Activated naive CD8-positive, alpha-beta T cell treated with anti-CD3 and anti-CD28 coated beads, Interleukin-2, amount 50 U/mL, for 24 hours (primary cell): ENCODE measurements at regions not wholly inside any gene's neighbourhood (a gene's known extent, or its start where the extent isn't known, plus 50 kb on each side); places are given as distances from the start of the nearest gene placed in this dataset.
A peak's percentile ranks its signal among the peaks of the same experiment; 100 is the strongest.
"Not testable (repeated sequence)": the region's sequence is repeated elsewhere in the genome, so short reads cannot be mapped to it uniquely, and the experiment has no call there.

Experiments used
- ATAC-seq: fragments of 150-1000 bp; cut with Tn5 transposase; one replicate; pipeline ENCODE4 v1.10.0; 2021
- DNase-seq: peaks from one replicate; pipeline ENCODE4 v3.0.0; 2021
- H3K27ac Mint-ChIP-seq: one replicate; pipeline ENCODE4 v1.8.0; 2021; ENCODE audit warnings: mild to moderate bottlenecking, mixed read lengths
- H3K27me3 Mint-ChIP-seq: one replicate; pipeline ENCODE4 v1.8.0; 2021; ENCODE audit warnings: mixed read lengths
- H3K36me3 Mint-ChIP-seq: one replicate; pipeline ENCODE4 v1.8.0; 2021; ENCODE audit warnings: low read depth, mixed read lengths
- H3K4me1 Mint-ChIP-seq: one replicate; pipeline ENCODE4 v1.8.0; 2021; ENCODE audit warnings: mixed read lengths
- H3K4me3 Mint-ChIP-seq: one replicate; pipeline ENCODE4 v1.8.0; 2021; ENCODE audit warnings: mild to moderate bottlenecking, moderate library complexity, mixed read lengths
- H3K9me3 Mint-ChIP-seq: one replicate; pipeline ENCODE4 v1.8.0; 2021; ENCODE audit warnings: mixed read lengths

DNA sequence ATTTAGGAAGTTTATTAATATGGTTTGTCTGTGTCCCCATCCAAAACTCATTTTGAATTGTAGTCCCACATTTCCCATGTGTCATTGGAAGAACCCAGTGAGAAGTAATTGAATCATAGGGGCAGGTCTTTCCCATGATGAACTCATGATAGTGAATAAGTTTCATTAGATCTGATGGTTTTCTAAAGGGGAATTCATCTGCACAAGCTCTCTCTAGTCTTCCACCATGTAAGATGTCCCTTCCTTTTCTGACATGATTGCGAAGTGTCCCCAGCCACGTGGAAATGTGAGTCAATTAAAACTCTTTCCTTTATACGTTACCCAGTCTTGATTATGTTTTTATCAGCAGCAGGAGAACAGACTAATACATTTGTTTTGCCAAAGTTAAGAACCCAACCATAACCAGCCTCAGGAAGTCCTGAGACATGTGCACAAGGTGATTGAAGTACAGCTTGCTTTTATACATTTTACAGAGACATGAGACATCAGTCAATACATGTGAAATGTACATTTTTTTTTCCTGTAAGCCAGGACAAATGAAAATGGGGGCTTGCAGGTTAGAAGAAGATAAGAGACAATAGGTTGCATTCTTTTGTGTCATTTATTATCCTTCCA is 1136.7 kb downstream of the TMEM121 start:
- DNase-seq: no peak
- Mint-ChIP-seq H3K4me3 (no peak overlapping the region), H3K4me1 (peaks cover 31% of the 10 kb centered on the region), H3K9me3 (peaks cover 7% of the 10 kb centered on the region), H3K27ac (no peak overlapping the region), H3K27me3 (peaks cover 12% of the 10 kb centered on the region), H3K36me3 (no peaks in the 10 kb centered on the region)
- peak; percentile 63 for ATAC-seq

DNA sequence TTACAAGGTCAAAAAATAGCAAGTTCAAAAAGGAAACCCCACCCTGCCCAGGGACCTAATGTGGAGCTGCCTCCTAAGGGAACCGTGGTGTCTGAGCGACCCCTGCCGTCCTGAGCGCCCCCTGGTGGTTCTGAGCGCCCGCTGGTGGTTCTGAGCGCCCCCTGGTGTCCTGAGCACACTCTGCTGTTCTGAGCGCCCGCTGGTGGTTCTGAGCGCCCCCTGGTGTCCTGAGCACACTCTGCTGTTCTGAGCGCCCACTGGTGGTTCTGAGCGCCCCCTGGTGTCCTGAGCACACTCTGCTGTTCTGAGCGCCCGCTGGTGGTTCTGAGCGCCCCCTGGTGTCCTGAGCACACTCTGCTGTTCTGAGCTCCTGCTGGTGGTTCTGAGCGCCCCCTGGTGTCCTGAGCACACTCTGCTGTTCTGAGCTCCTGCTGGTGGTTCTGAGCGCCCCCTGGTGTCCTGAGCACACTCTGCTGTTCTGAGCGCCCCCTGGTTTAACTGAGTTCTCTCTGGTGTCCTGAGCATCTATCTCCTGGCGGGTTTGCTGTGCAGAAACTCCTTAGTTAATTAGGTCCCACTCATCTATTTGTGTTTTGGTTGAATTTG is 1137.5 kb downstream of the TMEM121 start:
- peak; percentile 77 for ATAC-seq
- H3K27ac Mint-ChIP-seq, H3K9me3 Mint-ChIP-seq, H3K4me3 Mint-ChIP-seq, H3K36me3 Mint-ChIP-seq: not testable (repeated sequence)
- DNase-seq: peak; percentile 76
- Mint-ChIP-seq H3K27me3 (peaks cover 12% of the 10 kb centered on the region), H3K4me1 (peaks cover 30% of the 10 kb centered on the region)

DNA sequence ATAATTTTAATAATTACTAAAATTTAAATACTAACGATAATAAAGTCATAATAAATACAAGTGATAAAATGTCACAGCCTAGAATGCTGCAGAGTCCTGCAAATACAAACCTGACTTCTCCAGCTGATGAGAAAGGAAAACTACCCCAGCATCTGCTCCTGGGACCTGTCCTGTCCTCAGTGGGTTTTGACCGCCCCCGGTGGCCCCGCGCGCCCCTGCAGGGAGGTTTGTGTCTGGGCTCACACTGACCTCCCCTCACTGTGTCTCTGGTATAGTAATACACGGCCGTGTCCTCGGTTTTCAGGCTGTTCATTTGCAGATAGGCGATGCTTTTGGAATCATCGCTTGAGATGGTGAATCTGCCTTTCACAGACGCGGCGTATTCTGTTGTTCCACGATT is 1139.4 kb downstream of the TMEM121 start:
- DNase-seq (peak; percentile 60), ATAC-seq (no peak)
- H3K27ac Mint-ChIP-seq: no peak overlapping the region
- peaks cover 30% of the 10 kb centered on the region for H3K4me1 Mint-ChIP-seq
- H3K27me3 Mint-ChIP-seq: peaks cover 17% of the 10 kb centered on the region
- no peak overlapping the region for H3K4me3 Mint-ChIP-seq
- H3K36me3 Mint-ChIP-seq: no peaks in the 10 kb centered on the region
- H3K9me3 Mint-ChIP-seq: peaks cover 7% of the 10 kb centered on the region

DNA sequence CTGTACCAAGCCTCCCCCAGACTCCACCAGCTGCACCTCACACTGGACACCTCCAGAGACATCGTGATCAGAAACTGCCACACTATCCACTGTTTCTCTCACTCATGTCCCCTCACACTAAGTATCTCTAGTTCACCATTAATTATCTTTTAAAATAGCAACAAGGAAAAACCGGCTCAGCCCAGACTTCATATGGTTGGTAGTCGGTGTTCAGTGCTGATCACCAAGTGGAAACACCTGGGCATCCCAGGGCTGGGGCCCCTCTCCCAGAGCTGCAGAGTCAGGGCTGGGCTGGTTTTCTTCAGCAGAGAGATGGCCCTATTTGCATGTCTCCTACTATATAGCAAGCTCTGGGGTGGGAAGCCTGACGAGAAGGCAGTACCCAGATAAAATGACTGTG is 1140.0 kb downstream of the TMEM121 start:
- Mint-ChIP-seq H3K36me3 (no peaks in the 10 kb centered on the region), H3K27me3 (peaks cover 18% of the 10 kb centered on the region), H3K27ac (no peak overlapping the region), H3K4me3 (no peak overlapping the region), H3K9me3 (peaks cover 7% of the 10 kb centered on the region), H3K4me1 (peaks cover 30% of the 10 kb centered on the region)
- ATAC-seq: no peak
- no peak for DNase-seq

DNA sequence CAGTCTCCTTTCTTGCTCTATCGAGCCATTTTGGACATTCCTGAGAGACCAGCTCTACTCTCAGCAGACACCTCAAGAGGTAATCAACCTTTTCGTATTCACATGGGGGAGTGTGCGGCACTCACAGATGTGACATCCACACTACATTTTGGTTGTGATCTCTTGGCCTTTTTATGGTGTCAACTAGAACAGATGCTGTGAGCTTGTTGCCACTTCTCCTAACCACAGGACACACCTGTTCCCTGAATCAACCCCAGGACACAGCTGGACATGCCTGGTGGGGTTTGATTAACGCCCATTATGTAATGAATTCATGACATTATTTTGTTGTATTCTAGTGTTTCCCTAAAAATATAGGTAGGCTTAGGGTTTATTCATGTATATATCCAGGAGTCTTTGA is 1143.6 kb downstream of the TMEM121 start:
- no peak overlapping the region for H3K4me3 Mint-ChIP-seq
- H3K27me3 Mint-ChIP-seq: peaks cover 25% of the 10 kb centered on the region
- no peak overlapping the region for H3K27ac Mint-ChIP-seq
- H3K36me3 Mint-ChIP-seq: no peaks in the 10 kb centered on the region
- no peaks in the 10 kb centered on the region for H3K9me3 Mint-ChIP-seq
- DNase-seq: no peak
- peaks cover 4% of the 10 kb centered on the region for H3K4me1 Mint-ChIP-seq
- ATAC-seq: no peak

DNA sequence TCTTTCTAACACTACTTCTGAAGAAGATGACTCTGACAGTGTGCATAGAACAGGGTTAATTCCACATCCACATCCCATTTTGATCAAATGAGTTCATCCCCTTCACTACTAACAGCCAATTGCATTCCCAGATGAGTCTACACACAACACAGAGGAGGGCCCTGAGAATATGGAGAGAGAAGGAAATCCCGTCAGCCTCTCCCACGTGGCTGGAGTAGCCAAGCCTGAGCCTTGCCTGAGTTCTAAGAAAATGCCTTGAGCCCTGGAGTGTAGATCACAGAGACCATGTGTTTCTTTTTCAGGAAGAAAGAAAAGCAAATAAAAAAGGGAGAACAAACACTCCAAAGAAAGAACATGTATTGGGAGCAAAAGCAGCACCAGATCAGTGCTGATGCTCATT is 1147.7 kb downstream of the TMEM121 start:
- not testable (repeated sequence) for H3K4me1 Mint-ChIP-seq, H3K36me3 Mint-ChIP-seq, H3K9me3 Mint-ChIP-seq, H3K27ac Mint-ChIP-seq, H3K4me3 Mint-ChIP-seq, DNase-seq, ATAC-seq
- H3K27me3 Mint-ChIP-seq: peaks cover 24% of the 10 kb centered on the region

DNA sequence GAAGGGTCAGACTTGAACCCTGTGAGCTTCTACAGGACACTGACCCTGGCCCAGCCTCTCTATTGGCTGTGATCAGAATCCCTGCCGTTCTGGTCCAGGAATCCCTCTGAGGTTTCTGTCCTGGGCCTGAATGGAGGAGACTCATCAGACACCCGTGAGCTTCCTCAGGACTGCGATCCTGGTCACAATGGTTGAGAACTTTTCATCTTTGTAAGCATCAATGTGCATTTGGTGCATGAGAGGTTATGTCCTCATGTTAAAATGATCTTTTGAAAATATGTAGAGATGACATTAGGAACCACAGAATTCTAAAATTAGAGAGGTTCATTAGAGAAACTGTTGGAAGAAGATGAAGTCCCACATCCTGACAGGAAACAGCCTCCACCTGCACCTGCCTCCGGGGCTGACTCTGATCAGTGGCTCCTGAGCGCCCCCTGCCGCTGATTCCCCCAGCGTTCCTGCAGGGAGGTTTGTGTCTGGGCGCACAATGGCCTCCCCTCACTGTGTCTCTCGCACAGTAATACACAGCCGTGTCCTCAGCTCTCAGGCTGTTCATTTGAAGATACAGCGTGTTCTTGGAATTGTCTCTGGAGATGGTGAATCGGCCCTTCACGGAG is 1148.2 kb downstream of the TMEM121 start:
- H3K36me3 Mint-ChIP-seq, H3K9me3 Mint-ChIP-seq, DNase-seq, H3K4me3 Mint-ChIP-seq, H3K27ac Mint-ChIP-seq, ATAC-seq, H3K4me1 Mint-ChIP-seq: not testable (repeated sequence)
- H3K27me3 Mint-ChIP-seq: peaks cover 24% of the 10 kb centered on the region

DNA sequence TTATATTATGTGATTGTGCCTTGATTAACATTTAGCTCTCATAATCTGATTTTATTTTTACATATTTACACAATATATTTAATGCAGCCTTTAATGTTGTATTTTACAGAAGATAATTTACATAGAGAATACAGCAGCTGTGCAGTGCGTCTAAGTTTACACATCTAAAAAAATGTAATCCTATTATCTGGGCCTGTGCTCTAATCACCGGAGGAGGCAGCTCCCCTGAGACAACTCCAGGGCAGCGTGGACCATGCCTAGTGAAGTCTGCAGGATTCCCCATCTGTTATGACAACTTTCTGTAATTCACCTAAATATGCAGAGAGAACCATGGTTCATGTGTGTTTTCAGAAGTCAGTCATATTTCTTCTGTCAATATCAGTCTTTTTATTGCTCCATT is 1149.3 kb downstream of the TMEM121 start:
- H3K36me3 Mint-ChIP-seq, H3K27ac Mint-ChIP-seq, ATAC-seq, H3K4me1 Mint-ChIP-seq, DNase-seq, H3K4me3 Mint-ChIP-seq, H3K9me3 Mint-ChIP-seq: not testable (repeated sequence)
- H3K27me3 Mint-ChIP-seq: peaks cover 19% of the 10 kb centered on the region

DNA sequence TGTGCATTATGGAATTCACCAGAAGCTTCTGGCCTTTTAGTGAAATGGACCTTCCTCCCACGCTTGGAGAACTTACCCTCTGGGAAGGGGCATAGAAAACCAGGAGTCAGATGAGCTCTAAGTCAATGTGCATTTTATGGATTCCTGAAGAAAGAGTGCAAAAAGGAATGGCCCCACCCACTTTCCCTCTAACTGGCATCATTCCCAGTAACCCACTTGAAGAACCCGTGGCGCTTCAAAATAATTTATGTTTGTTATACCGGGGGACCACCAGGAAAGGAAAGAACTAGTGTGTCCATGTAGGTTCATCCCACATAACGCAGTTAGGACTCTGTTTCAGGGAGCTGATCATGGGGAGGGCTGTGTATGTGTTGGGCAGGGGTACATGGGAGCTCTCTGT is 1153.4 kb downstream of the TMEM121 start:
- DNase-seq (no peak), ATAC-seq (no peak)
- Mint-ChIP-seq H3K4me3 (no peak overlapping the region), H3K4me1 (peaks cover 2% of the 10 kb centered on the region), H3K27me3 (peaks cover 7% of the 10 kb centered on the region), H3K36me3 (no peaks in the 10 kb centered on the region), H3K9me3 (no peaks in the 10 kb centered on the region), H3K27ac (no peak overlapping the region)

DNA sequence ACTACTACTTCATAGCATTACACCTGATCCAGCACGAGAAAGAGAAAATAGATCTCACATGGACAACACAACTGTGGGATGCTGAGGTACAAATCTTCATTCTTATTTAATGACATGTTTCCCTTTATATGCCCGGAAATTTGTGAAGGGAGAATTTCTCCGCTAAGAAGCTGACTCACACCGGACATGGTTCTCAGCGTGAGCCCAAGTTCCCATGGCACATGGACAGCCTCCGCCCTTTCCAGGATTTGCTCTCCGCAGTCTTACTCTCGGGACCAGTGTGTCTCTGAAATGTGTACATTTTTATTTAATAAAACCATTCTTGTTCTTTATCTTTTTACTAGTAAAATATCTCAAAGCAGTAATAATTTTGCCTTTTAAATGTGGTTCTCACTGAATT is 1154.8 kb downstream of the TMEM121 start:
- no peak overlapping the region for H3K27ac Mint-ChIP-seq

DNA sequence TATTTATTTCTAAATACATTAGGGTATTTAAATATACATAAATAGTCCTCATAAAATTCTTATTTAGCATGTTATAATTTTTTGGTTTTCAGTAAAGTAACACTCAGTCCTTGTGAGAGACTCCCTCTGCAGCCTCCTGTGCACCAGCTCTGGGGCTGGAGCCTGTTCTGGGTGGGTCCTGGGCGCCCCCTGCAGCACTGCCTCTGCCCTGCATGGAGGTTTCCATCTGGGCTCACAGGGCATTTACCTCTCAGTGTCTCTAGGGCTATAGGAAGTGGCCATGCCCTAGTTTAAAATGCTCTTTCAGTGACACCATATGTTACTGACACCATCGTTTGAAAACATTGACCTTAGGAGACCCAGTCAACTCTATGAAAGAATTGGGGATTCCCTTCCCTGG is 1155.2 kb downstream of the TMEM121 start:
- Mint-ChIP-seq H3K9me3 (no peaks in the 10 kb centered on the region), H3K27ac (no peak overlapping the region), H3K4me1 (no peaks in the 10 kb centered on the region), H3K36me3 (no peaks in the 10 kb centered on the region), H3K27me3 (peaks cover 13% of the 10 kb centered on the region), H3K4me3 (no peak overlapping the region)
- ATAC-seq: peak; percentile 71
- DNase-seq: no peak

More for the DNA sequence above, 1154.8 kb downstream of the TMEM121 start:
- Mint-ChIP-seq H3K9me3 (no peaks in the 10 kb centered on the region), H3K4me1 (no peaks in the 10 kb centered on the region), H3K36me3 (no peaks in the 10 kb centered on the region), H3K4me3 (no peak overlapping the region), H3K27me3 (peaks cover 13% of the 10 kb centered on the region)
- DNase-seq: no peak
- ATAC-seq: no peak

DNA sequence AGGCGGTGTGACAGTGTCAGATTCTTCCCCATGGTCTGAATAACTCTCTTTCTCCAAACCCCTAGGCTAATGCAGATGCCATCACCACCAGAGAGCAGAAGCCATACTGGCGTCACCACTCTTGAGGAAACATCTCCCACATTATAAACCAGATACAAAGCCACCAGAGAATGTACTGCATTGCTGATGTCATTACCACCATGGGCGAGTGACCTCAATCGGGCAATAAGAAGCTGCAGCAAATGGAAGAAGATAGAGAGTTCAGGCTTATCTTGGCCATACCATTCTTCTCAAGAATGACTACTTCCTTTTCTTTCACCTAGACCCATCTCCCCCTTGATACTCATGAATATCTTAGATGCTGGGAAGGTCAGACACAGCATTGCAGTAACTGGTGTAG is 1157.2 kb downstream of the TMEM121 start:
- H3K36me3 Mint-ChIP-seq: no peaks in the 10 kb centered on the region
- no peak overlapping the region for H3K27ac Mint-ChIP-seq
- ATAC-seq: no peak
- H3K4me1 Mint-ChIP-seq: no peaks in the 10 kb centered on the region
- peaks cover 12% of the 10 kb centered on the region for H3K27me3 Mint-ChIP-seq
- H3K4me3 Mint-ChIP-seq: no peak overlapping the region
- no peaks in the 10 kb centered on the region for H3K9me3 Mint-ChIP-seq
- DNase-seq: no peak

DNA sequence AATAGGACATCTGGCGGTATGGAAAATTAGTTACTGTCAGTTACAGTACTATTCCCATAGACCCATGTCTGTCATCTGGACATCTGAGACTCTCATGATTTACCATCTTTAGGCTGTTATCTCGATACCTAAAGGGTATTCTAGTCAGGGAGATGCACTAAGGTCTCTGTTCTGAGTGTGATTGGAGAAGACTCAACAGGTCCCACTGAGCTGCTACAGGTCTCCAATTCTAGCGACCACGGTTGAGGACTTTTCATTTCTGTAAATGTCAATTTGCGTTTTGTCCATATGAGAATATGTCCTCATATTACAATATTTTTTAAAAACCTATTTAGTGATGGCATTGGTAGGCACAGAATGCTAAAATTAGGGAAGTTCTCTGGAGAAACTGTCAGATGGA is 1160.2 kb downstream of the TMEM121 start:
- DNase-seq (no peak), ATAC-seq (no peak)
- no peak overlapping the region for H3K4me3 Mint-ChIP-seq
- H3K4me1 Mint-ChIP-seq: peaks cover 7% of the 10 kb centered on the region
- no peaks in the 10 kb centered on the region for H3K36me3 Mint-ChIP-seq
- H3K9me3 Mint-ChIP-seq: no peaks in the 10 kb centered on the region
- peaks cover 12% of the 10 kb centered on the region for H3K27me3 Mint-ChIP-seq
- no peak overlapping the region for H3K27ac Mint-ChIP-seq

DNA sequence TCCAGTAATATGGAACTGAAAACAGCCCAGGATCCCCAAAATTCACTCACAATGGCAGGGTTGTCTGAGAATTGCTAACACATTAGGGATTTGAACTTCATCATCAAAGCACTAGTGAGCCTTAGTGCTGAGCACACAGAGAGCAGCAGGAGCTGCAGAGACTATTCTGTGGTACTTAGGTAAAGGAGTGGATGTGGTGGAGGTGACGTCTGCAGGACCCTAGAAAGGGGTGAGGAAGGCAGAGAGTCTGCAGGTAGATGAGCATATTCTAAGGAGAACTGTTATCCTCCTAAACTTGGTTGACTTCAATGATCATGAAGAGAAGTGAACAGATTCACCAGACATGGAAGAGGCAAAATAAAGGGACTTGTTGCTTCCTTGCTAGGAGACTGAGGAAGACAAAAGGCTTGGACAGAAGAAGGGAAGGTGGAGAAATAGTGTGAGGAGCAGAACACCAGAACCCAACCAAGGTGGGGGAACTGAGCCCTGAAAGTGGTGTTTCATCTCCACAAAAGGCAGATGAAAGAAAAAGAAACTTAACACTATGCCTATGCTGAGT is 1164.0 kb downstream of the TMEM121 start:
- Mint-ChIP-seq H3K27me3 (peaks cover 7% of the 10 kb centered on the region), H3K4me3 (no peak overlapping the region), H3K9me3 (no peaks in the 10 kb centered on the region), H3K36me3 (no peaks in the 10 kb centered on the region), H3K27ac (no peak overlapping the region), H3K4me1 (peaks cover 11% of the 10 kb centered on the region)
- DNase-seq (no peak), ATAC-seq (no peak)

DNA sequence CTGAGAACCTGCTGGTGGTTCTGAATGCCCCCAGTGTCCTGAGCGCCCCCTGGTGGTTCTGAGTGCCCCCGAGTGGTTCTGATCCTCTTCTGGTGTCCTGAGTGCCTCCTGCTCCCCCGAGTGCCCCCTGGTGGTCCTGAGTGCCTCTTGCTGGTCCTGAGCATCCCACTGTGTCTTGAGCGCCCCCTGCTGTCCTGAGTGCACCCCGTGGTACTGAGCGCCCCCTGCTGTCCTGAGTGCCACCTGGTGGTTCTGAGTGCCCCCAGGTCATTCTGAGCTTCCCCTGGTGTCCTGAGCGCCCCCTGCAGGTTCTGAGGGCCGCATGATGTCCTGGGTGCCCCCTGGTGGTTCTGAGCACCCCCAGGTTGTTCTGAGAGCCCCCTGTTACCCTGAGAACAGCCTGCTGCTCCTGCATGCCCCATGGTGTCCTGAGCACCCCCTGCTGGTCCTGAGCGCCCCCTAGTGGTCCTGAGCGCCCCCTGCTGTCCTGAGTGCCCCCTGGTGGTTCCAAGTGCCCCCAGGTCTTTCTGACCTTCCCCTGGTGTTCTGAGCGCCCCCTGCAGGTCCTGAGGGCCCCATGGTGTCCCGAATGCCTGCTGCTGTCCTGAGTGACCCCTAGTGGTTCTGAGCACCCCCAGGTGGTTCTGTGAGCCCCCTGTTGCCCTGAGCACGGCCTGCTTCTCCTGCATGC is 1165.4 kb downstream of the TMEM121 start:
- Mint-ChIP-seq H3K9me3 (no peaks in the 10 kb centered on the region), H3K4me3 (no peak overlapping the region), H3K27ac (no peak overlapping the region), H3K27me3 (peaks cover 3% of the 10 kb centered on the region), H3K36me3 (no peaks in the 10 kb centered on the region), H3K4me1 (peaks cover 13% of the 10 kb centered on the region)
- ATAC-seq (peak; percentile 81), DNase-seq (peak; percentile 89)
